A673 (cell line): ENCODE measurements at regions not wholly inside any gene's neighbourhood (a gene's known extent, or its start where the extent isn't known, plus 50 kb on each side); places are given as distances from the start of the nearest gene placed in this dataset.
"Not testable (repeated sequence)": the region's sequence is repeated elsewhere in the genome, so short reads cannot be mapped to it uniquely, and the experiment has no call there.

Experiments
- BruUV-seq: library from RNA; stranded (reverse); fragments of 400-500 nt; replicated peaks from 2 replicates; lab custom pipeline; 2021; lab: Mats Ljungman, UMichigan
- CTCF ChIA-PET: fragments of 300-600 bp; sonication (Branson Sonifier 250); formaldehyde crosslinking; loops from one replicate; lab custom pipeline; 2022; ENCODE audit warnings: antibody characterized with exemption; lab: Charles Lee
- POLR2A ChIA-PET: fragments of 300-600 bp; sonication (Branson Sonifier 250); formaldehyde crosslinking; loops from one replicate; lab custom pipeline; 2022; ENCODE audit warnings: antibody characterized with exemption; ENCODE audit not compliant: low non-redundant PET; lab: Charles Lee
- DNase-seq: peaks from one replicate; pipeline ENCODE4 v3.0.0-alpha.2; 2015; ENCODE audit warnings: low spot score
- H3K27ac ChIP-seq: fragments of 200-600 bp; sonication (generic); 2 replicates; pipeline ENCODE4 v1.5.1; 2016; ENCODE audit warnings: mixed run types, low read depth, mild to moderate bottlenecking, mixed read lengths, antibody characterized with exemption, low read length; ENCODE audit not compliant: poor library complexity, severe bottlenecking
- H3K27me3 ChIP-seq: fragments of 200-600 bp; sonication (generic); replicated peaks from 2 replicates; pipeline ENCODE4 v1.6.1; 2017; ENCODE audit warnings: mixed run types, low read depth, mild to moderate bottlenecking, mixed read lengths, antibody characterized with exemption, low read length; ENCODE audit not compliant: insufficient read depth, poor library complexity
- H3K36me3 ChIP-seq: fragments of 200-600 bp; sonication (generic); 2 replicates; pipeline ENCODE4 v1.6.1; 2016; ENCODE audit warnings: mixed run types, mild to moderate bottlenecking, mixed read lengths, antibody characterized with exemption, low read length; ENCODE audit not compliant: insufficient read depth, poor library complexity, severe bottlenecking
- H3K4me1 ChIP-seq: fragments of 200-600 bp; sonication (generic); 2 replicates; pipeline ENCODE4 v1.6.1; 2017; ENCODE audit warnings: mixed run types, mild to moderate bottlenecking, mixed read lengths, antibody characterized with exemption, low read length; ENCODE audit not compliant: insufficient read depth, poor library complexity, severe bottlenecking
- H3K4me3 ChIP-seq: fragments of 200-600 bp; sonication (generic); 2 replicates; pipeline ENCODE4 v1.5.1; 2016; ENCODE audit warnings: low read depth, mixed run types, mild to moderate bottlenecking, mixed read lengths, low read length; ENCODE audit not compliant: poor library complexity, severe bottlenecking
- H3K9me3 ChIP-seq: fragments of 200-600 bp; sonication (generic); 2 replicates; pipeline ENCODE4 v1.6.1; 2016; ENCODE audit warnings: mixed run types, low read depth, mild to moderate bottlenecking, mixed read lengths, antibody characterized with exemption, low read length; ENCODE audit not compliant: poor library complexity, severe bottlenecking
- CTCF ChIP-seq: fragments of 300-800, 200-600 bp; sonication (generic); conservative IDR thresholded peaks from 2 replicates; pipeline ENCODE4 v1.5.1; 2017; ENCODE audit warnings: low read depth, mild to moderate bottlenecking, antibody characterized with exemption, low read length, moderate library complexity, mixed read lengths
- EZH2 ChIP-seq: fragments of 200-600 bp; sonication (generic); IDR thresholded peaks from 2 replicates; pipeline ENCODE4 v1.6.1; 2017; ENCODE audit warnings: borderline replicate concordance, low read depth, mild to moderate bottlenecking, mixed read lengths, antibody characterized with exemption, low read length; ENCODE audit not compliant: poor library complexity, severe bottlenecking
- intact Hi-C: fragments of 100-400 bp; cut with micrococcal nuclease; formaldehyde crosslinking; loops from one replicate; pipeline ENCODE4 v1.10.0; 2022; ENCODE audit not compliant: unreplicated experiment

DNA sequence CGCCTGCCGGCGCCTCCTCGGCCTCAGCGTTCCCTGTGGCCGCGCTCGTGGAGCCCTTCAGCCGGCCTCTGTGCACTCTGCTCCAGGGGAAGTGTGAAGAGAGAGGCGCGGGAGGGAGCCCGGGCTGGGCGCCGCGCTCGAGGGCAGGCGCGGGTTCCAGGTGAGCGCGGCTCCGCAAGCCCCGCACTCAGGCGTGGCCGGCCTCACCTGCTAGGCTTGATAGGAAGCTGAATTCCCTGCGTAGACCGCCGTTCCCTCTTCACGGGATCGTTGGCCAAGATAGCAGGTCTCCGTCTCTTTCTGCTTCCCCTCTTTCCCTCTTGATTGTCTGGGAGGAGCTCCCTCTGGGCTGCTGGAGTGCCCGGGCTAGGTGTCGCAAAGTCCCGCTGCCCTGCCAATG is 89.7 kb downstream of the ASCL4 start:
- intact Hi-C loops = no loop called here
- DNase-seq = no peak
- ChIA-PET POLR2A (no interaction called here), CTCF (no interaction called here)
- no peak overlapping the region for H3K4me3 ChIP-seq
- no peaks in the 10 kb centered on the region for H3K4me1 ChIP-seq
- no peak for TF ChIP-seq EZH2
- no peak for TF ChIP-seq CTCF
- no peak overlapping the region for H3K27ac ChIP-seq
- peaks cover 63% of the 10 kb centered on the region for H3K27me3 ChIP-seq
- BruUV-seq = no TSS peak
- H3K9me3 ChIP-seq = no peaks in the 10 kb centered on the region
- H3K36me3 ChIP-seq = no peaks in the 10 kb centered on the region

GRCh38 chr12:107864727-107865126 is 90.2 kb downstream of the ASCL4 start:
- H3K9me3 ChIP-seq, CTCF ChIA-PET, H3K4me3 ChIP-seq, DNase-seq, BruUV-seq, intact Hi-C loops, H3K4me1 ChIP-seq, H3K27ac ChIP-seq, POLR2A ChIA-PET, H3K36me3 ChIP-seq: not testable (repeated sequence)
- H3K27me3 ChIP-seq = peaks cover 58% of the 10 kb centered on the region

DNA sequence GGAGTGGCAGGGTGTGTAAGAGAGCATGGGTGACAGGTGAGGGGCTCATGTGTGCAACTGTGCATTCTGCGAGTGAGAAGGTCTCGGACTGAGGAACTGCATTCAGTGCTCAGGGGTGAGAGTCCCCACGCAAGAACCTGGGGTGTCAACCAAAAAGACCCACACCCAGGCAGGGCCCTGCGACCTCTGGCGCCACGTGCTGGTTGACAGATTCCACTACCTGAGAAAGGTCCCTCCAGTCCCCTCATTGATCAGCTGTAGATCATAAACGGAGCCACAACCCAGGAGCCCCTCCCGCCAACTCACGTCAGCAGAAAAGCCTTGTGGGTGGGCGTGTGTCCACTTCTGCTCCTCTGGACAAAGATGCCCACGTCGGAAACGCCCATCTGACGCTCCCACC is 98.7 kb downstream of the ASCL4 start:
- no TSS peak for BruUV-seq
- intact Hi-C loops = no loop called here
- no peak for TF ChIP-seq CTCF
- TF ChIP-seq EZH2 = no peak
- CTCF ChIA-PET = no interaction called here
- no peaks in the 10 kb centered on the region for H3K36me3 ChIP-seq
- peaks cover 52% of the 10 kb centered on the region for H3K27me3 ChIP-seq
- POLR2A ChIA-PET = no interaction called here
- no peak overlapping the region for H3K4me3 ChIP-seq
- no peak overlapping the region for H3K27ac ChIP-seq
- H3K4me1 ChIP-seq = no peaks in the 10 kb centered on the region
- no peaks in the 10 kb centered on the region for H3K9me3 ChIP-seq
- DNase-seq = no peak

- ChIA-PET POLR2A (no interaction called here), CTCF (no interaction called here)
- no peak for DNase-seq
- Histone ChIP-seq H3K4me1 (no peaks in the 10 kb centered on the region), H3K27me3 (peaks cover 49% of the 10 kb centered on the region), H3K9me3 (no peaks in the 10 kb centered on the region), H3K4me3 (no peak overlapping the region), H3K36me3 (no peaks in the 10 kb centered on the region), H3K27ac (no peak overlapping the region)
- TF ChIP-seq CTCF (0 out of 2 replicates have a peak, but pooled peaks have one; percentile 16), EZH2 (no peak)
- no TSS peak for BruUV-seq
- intact Hi-C loops = no loop called here
Observed at GRCh38 chr12:107875786-107876185, 101.3 kb downstream of the ASCL4 start.
